ENCODE measurements at regions not wholly inside any gene's neighbourhood (a gene's known extent, or its start where the extent isn't known, plus 50 kb on each side); places are given as distances from the start of the nearest gene placed in this dataset.

- DNase-seq = no peak
Measured at GRCh38 chr20:59438201-59438600, 137.8 kb downstream of the EDN3 start.

DNA sequence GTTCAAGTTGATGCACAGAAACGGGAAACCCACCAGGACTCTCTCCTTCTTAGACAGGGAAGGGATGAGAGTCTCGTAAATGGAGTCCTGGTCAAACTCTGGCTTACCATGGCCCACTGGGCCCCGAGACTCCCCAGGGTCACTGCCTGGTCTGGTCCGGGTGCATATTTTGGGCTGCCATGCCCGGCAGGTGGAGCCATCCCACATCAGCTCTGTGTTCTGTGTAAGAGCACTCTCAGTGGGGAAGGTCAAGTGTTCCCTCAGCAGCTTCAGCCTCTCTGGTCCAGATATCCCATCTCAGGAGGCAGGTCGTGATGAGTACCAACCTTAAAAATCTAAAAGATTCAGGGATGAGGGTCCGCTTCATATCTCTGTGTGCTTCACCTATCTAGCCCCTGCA, 138.8 kb downstream of the EDN3 start:
- no peak for DNase-seq

DNA sequence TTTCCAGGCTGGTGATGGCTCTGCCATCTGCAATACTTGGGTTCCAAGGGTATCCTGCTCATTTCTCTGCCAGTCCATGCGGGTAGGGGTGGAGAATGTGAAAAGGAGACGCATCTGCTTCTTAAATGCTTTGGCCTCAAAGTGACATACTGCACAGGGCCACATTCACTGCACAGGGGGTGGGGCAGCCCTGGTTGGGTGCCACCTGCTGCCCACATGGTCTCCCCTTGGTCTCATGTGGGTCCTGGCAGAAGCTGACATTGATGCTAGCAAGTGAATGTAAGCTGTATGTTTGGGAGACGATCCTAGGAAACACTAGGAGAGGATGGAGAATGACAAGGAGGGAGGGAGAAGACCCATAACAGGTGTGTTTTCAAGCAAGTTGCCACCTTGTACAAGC, 140.9 kb downstream of the EDN3 start:
- no peak for DNase-seq

- no peak for DNase-seq
Measured at GRCh38 chr20:59441860-59442810, 141.7 kb downstream of the EDN3 start.

DNA sequence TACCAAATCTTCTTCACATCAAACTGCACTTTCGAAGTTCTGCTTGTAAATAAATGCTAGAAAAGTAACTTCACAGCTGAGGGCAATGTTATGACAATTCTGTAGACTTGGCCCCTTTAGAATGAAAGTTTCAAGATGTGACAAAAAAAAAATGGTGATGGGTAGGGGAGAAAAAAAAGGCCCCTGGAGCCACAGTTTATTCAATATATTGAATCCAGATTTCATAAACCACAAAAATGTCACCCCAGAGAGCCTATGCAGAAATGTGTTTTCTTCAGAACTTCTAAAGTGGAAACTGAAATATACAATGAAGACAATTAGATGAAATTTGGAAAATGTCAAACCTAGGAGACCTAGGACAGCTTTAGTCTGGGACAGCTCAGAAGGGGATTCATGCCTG, 143.1 kb downstream of the EDN3 start:
- DNase-seq = no peak

DNA sequence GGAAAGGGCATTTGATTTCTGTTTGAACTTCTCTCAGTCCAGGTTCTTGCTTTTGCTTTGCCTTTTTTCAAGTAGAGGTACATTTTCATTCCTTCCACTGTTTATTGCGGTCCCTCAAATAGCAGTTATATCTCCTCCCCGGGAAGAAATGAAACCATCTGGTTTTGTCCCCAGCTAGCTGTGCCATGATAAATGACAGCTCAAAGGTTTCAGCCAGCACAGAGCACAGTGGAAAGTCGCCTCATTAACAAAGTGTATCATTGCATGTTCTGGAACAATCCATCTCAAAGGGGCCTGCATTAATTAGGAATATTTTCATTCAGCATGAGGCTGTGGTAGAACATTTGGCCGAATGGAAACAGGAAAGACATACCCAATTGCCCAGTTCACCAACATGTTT, 146.0 kb downstream of the EDN3 start:
- no peak for DNase-seq

DNA sequence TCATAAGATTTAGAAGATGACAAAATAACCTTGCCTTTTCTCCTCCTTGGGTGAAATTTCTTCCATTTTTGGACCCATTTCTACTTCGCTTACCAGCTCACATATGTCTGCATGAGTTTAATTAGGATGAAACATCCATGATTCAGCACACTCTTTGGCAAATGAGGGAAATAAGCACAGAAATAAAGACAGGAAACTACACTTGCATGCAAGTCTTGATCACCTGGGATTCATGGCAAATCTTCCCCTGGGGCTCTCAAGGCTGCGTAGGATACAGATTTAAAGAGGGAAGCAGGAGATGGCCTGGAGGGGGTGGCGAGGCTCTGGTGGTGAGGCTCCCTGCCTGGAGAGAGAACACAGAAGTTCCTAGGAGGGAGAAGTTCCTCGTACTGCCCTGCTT, 147.8 kb downstream of the EDN3 start:
- DNase-seq = no peak

DNA sequence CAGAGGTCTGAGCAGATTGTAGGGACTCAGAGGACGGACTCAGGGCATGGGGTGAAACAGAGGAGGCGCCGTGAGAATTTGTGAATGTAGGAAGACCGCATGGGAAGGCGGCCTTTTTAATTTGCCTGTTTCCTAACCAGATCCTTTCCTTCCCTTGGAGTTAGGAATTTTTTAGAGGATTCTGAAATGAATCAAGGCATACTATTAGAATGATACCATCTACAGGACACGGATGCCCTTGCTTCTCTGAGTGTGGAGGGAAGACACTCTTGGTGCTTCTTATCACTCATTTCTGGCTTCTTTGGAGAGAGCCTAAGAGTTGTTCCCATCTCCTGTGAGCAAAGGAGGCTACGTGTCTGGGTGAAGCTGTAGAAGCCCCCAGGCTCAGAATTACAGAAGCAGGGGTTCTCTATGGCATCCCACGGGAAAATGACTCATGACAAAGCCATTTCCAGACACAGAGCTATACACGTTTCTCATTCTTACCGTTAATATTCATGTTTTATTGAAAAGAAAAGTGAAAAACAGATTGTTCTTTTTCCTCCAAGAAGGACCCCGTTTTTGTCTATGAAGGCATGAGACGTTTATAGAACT, 148.5 kb downstream of the EDN3 start:
- no peak for DNase-seq

DNA sequence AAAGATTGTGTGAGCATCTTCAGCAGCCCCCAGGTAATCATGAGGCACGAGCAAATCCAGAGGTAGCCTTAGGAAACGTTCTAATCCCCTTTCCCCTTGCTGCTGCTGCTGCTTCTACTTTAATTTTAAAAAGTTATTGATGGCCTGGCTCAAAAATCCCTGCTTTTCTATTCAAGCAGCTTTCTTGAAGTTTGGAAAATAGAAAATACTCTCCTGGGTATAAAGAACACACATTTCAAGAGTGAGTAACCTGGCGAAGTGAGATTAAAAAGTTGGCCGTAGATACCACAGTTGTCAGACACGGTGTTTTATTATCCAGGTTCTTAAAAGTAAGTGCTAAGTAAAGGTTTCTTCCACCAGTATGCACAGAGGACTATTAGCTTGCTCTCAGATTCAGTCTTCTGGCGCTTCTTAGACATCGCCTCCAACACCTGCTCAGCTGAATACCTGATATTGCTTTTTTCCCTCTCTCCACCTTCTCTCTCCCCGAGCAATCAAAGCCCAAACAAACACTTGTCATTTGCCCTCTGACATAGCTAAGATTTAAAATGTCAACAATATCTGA, 150.7 kb downstream of the EDN3 start:
- DNase-seq = no peak

- no peak for DNase-seq
Measured at GRCh38 chr20:59451641-59452040, 151.2 kb downstream of the EDN3 start.

DNA sequence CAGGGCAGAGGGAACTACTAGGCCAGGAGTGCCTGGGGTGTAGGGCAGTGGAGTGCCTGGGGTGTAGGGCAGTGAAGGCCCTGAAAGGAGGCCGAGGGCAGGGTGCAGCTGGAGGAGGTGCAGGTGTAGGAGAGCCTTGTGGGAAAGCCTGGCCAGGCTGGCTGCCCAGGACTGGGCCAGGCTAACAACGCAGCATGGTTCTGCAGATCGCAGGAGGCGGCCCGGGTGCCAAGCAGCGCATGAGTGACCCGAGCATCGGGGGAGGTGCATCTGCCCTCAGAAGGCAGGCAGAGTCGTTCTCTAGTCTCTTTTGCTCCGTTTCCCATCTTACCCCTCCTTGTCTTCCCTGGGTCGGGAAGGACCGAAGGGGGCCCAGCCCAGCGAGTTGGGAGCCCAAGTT, 151.5 kb upstream of the PHACTR3 start:
- DNase-seq = no peak

DNA sequence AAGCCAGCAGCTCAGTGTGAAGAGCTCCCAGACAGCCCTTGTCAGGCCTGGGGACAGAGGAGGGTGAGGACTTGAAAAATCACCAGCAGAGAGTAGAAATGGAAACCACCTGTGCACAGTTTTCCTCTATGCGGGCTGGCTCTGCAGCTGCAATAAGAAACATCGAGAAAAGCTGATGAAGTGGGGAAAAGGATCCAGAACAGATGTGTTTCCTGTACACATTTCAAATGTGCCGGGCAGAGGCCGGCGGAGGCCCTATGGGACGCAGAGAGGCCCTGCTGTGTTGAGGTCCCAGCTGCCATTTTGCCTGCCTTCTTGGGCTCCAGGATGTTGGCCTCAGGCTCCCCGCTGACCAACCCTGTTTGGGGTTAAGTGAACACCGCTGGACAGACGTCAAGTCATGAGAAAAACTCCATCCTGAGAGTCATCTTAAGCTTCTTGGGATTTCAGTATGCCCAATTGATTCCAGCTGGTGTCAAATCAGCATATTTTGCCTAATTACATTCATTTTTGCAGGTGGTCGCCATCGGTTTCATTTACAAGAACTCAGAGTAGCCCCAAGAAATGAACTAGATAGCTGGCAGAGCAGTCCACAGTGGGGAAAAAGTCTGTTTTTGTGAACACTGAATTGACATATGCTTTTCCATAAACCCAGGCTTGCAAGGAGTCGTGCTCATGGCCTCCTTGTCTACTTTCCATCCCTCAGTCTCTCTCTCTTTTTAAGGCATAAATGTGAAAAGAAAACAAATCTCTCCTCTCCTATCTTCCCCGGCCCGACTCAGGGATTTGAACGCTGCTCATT, 150.4 kb upstream of the PHACTR3 start:
- no peak for DNase-seq

DNA sequence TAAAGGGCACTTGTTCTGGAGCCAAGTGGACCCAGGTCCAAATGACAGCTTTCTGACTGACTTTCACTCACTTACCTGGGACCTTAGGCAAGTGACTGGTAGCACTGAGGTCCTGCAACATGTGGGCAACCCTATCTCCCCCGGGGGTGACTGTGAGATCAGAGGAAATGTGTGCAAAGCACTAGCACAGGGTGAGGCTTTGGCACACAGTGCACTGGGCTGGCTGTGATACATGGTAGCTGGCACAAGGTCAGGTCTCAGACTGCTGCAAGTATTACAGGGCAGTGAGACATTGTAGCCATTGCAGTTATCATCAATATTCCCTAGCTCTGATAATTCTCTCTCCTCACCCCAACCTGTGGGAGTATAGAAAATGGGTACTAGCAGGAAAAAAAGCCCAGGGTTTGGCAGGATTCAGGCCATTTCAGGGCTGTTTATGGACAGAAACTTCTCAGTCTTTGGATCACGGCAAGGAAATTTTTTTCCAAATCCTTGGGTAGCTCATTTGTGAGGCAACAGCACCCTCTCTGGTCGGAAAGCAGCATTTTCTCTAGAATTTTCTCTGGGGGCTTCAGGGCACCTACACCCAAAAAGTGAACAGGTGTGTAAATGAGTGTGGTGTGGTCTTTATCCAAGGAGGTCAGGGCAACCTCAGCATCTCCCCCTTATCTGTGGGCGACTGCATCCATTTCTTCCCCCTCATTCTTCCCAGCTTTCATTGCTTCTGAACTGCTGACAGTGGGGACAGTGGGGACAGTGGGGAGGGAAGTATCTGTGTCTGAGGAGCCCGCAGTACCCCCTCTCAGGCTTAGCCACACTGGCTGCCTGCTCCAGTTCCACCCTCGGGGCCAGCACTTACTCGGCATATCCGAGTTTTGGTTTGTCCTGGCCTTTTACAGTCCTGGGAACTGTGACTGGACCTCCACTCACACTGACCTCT, 148.7 kb upstream of the PHACTR3 start:
- DNase-seq = no peak

GRCh38 chr20:59456342-59457279, 147.7 kb upstream of the PHACTR3 start:
- DNase-seq = no peak

DNA sequence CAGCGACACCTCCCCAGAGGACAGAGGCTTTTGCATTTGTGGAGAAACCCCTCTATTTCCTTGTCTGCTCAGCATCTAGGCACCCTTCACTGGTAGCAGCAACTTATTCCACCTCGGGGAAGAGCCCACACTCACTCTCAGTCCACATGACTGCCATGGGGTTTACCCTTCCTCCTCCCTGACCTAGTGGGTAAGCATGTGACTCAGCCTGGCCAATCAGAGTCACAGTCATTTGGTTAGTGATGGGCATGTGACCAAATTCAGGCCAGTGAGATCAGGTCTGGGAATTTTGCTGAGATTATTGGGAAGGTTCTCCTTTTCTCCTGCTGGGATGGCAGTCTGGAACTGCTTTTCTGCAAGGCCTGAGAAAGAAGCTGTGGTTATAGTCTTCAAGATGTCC, 145.7 kb upstream of the PHACTR3 start:
- no peak for DNase-seq

GRCh38 chr20:59459586-59459985, 144.8 kb upstream of the PHACTR3 start:
- DNase-seq = no peak

DNA sequence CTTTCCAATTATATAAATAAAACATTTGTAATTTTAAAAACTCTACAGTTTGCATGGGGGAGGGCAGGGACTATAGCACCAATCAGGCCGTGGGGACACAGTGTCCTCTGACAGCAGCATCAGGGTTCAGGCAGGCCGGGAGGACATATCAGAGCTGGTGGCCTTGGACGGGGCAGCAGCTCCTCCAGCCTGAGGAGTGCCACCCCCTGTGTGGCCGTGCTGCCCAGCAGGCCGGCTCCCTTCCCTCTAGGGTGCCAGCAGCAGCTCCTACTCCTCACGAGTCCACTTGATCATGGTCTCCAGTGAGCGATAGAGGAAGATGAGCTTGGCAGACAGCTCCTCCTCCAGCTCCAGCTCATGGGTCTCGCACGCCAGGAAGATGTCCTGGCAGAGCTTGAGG, 144.0 kb upstream of the PHACTR3 start:
- no peak for DNase-seq

DNA sequence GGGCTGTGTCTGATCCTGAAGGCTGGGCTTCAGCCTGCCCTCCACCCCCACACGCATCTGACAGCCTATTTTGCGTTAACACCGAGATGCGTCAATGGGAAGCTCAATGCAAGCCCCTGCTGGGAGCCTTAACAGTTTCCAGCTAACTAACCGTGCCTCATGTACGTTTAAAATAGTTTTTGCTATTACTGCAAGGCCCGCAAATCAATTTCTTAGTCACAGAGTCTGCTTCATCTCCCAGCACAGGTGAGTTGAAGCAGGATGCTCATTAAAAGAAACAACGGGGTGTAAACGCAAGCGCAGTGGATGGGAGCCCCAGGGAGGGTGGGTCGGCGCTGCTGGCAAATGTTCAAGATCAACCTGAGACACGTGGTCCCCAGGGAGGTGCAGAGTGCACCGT, 142.8 kb upstream of the PHACTR3 start:
- DNase-seq = no peak

GRCh38 chr20:59462249-59462648, 142.1 kb upstream of the PHACTR3 start:
- DNase-seq = no peak

DNA sequence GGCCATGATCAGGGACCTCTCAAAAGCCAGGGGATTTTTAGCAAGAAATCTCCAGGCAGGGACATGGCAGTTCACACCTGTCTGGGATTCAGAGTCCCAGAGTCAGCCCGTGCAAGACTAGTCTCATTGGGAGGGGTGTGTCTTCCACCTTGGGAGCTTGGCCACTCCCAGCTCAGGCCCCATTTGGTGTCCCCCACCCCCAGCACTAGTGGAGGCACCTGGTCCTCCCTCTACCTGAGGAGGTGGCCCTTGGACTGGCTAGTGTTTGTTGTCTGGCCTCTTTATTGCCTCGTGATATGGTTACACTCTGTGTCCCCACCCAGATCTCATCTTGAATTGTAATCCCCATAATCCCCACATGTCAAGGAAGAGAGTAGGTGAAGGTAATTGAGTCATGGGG, 140.8 kb upstream of the PHACTR3 start:
- no peak for DNase-seq

All from bone marrow (tissue), 2 donors.